COLO829 (cell line): ENCODE measurements at regions not wholly inside any gene's neighbourhood (a gene's known extent, or its start where the extent isn't known, plus 50 kb on each side); places are given as distances from the start of the nearest gene placed in this dataset.
"Not testable (repeated sequence)": the region's sequence is repeated elsewhere in the genome, so short reads cannot be mapped to it uniquely, and the experiment has no call there.

ENCODE experiments used
- DNase-seq: peaks from one replicate; pipeline ENCODE4 v3.0.0; 2012; ENCODE audit warnings: low spot score

DNA sequence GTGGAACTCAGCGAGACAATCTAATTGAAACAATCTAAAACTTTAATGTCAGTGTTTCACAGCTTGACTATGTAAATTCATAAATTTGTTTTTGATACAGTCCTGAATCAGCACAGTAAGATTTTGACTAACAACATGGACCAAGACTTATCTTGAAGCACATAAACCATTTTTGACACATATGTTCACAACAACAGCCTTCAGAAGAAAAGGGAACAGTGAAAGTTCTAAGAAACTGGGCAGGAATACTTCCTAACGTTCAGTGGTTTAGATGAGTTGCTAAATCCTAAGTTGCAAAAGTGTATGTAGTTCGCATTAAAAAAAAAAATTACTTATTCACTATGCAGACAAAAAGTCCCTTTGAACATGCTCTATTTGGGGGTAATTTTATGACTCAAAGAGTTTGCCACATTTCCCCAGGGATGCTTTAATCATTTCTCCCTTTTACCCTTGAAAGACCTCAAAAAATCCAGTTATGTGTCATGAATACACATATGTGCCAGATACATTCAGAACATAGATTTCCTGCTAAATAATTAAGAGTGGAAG lies 120.2 kb downstream of the MRPL39 start:
- peak; percentile 16 for DNase-seq

DNA sequence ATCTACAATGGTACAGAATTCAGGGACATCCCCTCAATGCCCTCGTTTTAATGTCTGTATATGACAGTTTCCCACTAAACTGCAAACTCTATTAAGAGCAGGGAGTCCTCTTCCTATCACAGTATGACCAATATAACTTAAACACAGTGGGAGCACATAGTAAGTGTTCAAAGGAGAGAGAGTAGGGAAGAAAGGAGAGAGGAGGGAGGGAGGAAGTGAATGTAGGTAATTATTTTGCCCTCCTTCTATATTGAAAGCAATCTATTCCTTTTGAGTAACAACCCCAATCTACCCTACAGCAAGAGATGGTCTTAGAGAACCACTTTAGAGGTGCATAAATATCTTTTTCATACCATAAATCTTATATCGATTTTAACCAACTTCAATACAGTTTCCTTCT lies 121.4 kb downstream of the MRPL39 start:
- no peak for DNase-seq

DNA sequence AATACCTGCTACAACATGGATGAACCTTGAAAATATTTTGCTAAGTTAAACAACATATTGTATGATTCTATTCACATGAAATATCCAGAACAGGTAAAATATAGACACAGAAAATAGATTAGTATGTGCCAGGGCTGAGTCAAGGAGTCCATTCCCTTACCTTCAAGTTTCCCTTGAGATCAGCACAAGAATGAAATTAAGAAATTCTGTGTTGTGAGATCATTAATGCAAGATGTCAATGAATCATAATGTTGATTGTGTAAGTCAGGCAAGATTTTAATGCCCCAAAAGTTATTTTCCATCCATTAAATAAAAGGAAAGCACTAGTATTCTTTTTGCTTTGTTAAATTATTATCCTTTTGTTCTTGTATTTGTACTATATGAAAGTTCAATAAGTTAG lies 139.4 kb downstream of the MRPL39 start:
- no peak for DNase-seq

DNA sequence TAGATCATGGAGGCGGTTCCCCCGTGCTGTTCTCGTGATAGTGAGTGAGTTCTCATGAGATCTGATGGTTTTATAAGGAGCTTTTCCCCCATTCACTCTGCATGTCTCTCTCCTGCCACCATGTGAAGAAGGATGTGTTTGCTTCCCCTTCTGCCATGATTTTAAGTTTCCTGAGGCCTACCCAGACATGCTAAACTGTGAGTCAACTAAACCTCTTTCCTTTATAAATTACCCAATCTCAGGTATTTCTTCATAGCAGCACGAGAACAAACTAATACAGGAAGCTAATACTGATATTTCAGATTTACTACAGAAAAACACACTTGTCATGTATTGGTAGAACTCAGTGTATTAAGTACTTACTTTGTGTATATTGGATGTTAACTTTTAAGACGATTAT lies 140.2 kb downstream of the MRPL39 start:
- DNase-seq = not testable (repeated sequence)

DNA sequence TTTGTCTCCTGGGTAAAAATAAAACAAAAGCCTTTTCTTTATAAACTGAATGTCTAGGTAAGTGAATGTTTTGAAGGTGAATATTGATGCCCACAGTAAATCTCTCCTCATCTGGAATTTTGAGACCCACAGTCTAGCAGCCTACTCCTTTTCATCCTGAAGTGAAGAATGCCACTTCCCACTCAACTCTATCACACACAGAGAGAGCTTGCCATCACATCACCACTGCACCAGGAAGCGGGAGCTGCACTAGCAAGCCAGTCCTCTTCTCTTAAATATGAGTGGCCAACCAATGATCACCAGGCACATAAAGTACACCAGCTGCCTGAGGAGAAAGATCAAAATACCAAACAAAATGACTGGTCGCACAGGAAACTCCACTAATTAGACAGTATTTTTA lies 140.8 kb downstream of the MRPL39 start:
- no peak for DNase-seq

DNA sequence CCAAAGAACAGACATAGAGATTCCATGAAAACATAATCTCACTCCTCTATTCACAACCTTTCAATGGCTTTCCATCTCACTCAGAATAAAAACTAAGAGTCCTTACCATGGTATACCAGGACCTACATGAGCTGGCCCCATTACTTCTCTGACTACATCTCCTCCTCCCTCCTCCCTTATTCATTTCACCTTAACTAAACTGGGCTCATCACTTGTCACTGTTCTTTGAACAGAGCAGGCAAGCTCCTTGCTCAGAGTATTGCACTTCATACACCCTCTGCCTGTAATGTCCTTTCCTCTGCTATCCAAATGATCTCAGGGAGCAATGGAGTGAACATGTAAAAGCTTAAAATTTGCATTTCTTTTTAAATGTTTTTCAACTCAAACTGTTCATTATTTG lies 142.0 kb downstream of the MRPL39 start:
- no peak for DNase-seq

DNA sequence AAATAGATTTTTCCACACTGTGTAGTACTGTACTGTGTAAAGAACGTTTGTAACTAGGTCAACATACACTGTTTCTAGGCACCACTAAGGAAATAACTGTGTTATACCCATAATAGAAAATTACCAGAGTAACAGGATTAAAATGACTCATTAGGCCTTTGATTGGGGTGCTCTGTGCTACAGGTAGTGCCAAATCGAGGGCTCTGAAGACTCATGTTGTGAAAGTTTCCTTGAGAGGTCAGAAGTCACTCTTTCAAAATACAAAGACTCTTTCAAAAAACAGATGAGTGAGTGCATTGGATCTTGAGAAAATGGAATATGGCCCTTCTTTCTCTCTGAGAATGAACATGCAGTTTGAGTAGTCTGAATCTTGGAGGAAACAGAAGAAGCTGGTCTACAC lies 143.0 kb downstream of the MRPL39 start:
- no peak for DNase-seq

DNA sequence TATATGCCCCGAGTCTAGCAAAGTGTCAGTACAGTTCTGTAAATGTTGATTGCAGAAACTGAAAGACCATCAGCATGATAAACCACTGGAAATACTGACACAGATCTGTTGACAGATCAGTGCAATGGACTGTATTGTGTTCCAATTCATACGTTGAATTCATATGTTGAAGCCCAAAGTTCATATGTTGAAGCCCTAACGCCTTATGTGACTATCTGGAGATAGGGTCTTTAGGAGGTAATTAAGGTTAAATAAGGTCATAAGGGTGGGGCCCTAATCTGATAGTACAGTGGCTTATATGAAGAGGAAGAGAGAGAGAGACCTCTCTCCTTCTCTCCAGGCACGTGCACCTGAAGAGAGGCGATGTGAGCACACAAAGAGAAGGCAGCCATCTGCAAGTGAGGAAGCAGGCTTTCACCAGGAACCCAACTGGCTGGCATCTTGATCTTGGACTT lies 144.7 kb downstream of the MRPL39 start:
- DNase-seq = no peak

DNA sequence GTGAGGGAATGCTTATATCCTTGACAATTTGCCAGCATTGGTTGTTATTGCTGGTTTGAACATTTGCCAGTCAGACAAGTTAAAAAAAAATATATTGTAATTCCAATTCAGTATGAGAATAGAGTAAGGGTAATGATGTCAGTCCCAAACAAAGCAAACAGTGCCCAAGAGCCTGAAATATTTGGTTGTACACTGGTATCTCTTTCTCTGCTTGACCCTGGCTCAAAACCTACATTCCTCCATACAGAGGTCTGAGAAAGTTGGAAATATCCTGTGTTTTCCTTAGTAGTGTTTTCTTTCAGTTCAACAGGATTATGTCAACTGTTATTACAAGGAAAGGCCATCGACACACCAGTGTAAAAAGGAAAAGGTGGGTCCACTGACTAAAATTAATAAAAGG lies 145.6 kb downstream of the MRPL39 start:
- DNase-seq = no peak

DNA sequence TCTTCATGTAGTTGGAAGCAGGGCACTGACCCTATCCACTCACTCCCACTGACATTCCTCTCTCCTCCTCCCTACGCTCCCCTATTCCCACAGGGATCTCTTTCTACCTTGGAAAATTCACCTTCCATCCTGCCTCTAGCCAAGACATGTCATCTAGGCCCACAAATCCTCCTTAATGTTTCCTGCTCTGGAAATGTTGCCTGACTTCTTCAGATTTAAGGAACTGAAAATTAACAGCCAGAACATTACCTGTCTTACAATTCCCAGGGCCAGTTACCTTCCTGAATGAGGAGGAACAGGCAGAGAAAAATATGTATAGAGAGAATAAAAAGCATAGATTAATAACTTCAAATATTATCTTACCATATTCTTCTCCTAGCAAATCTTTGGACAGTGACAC lies 147.3 kb downstream of the MRPL39 start:
- DNase-seq = no peak

DNA sequence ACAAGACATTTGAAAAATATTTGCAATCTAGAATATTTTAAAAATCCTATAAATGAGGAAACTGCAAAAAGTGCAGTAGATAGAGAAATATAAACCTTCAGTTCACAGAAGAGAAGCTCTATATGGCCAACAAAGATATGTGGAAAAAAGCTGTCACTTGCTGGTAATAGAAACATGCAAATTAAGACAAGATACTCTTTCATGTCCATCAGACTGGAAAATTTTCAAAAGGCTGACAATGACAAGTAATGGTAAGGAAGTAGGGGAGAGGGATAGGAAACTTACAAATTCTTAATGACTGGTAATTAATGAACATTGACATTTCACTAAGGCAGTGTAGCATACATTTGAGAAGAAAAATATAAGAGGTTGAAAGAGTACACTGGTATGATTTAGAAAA lies 147.9 kb downstream of the MRPL39 start:
- DNase-seq = no peak

DNA sequence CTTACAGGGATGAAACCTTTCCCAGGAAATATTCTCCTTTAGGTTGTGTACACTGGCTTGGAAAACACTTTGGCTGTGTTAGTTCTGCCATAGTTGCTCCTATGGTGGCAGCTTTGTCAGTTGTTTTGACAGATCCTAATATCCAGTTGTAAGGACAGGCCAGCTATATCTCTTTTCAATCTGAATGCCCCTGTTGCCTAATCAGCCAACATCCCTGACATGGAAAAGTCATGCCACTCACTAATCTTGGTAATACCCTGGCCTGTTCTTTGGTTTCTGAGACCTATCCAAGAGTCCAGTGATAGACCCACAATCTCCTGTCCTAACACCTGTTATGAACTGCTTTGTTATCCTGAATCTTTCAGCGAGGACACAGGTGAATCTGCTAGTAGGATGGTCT lies 148.8 kb downstream of the MRPL39 start:
- DNase-seq = no peak

DNA sequence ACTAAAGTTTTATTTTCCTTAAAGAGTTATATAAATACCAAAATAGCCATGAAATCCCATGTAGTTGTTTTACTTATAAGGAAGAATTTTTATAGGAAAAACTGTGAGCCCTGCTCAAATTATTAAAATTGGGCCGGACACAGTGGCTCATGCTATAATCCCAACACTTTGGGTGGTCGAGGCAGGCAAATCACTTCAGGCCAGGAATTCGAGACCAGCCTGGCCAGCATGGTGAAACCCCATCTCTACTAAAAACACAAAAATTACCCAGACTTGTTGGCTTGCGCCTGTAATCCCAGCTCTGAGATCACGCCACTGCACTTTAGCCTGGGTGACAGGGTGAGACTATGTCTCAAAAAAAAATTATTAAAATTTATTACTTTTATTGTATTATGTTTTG lies 149.3 kb downstream of the MRPL39 start:
- DNase-seq = no peak

DNA sequence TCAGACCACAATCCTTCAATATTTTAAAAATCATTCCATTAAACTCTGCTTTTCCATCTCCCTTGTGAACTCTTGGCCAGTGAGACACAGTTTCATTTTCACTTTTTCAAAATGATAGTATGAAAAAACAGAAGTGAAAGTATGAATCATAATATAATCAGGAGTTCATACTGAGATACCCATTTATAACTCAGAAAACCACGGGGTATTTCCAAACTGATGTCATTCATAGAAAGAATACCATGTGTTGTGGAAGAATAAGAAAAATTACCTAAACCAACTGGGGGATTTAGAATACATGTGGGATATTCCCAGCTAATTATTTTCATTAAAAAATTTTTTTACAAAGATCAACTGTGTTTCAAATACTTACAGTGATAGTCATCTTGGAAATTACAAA lies 149.9 kb downstream of the MRPL39 start:
- DNase-seq = peak; percentile 81

DNA sequence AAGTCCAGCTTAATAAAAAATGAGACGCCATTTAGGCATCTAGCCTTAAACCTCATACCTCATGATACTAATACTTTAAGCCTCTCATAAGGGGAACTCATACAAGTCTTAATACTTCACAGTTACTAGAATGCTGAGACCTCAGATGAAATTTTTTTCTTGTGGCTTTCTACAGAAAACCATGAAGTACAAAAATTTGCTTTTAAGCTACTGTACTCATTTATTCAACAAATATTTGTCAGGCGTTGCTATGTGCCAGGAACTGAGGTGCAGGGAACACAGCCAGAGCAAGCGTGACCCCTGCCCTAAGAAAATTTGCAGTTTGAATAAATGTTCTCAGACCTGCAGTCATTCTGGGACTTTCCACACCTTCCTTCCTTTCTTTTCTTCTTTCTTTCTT lies 150.6 kb downstream of the MRPL39 start:
- DNase-seq = no peak

DNA sequence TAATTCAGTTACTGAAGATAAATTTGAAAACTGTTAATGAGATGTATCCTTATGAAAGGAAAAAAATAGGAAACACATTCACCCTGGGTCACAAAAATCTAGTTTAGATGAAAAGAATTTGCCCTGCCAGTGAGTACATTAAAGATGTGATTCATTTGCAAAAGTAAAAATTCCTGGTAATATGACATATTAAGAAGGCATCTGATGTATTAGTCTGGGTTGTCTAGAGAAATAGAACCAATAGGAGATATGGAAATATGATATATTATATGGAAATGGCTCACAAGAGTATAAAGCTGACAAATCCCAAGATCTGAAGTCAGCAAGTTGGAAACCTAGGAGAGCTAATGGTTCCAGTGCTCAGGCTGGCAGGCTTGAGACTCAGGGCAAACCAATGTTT lies 153.8 kb downstream of the MRPL39 start:
- no peak for DNase-seq

DNA sequence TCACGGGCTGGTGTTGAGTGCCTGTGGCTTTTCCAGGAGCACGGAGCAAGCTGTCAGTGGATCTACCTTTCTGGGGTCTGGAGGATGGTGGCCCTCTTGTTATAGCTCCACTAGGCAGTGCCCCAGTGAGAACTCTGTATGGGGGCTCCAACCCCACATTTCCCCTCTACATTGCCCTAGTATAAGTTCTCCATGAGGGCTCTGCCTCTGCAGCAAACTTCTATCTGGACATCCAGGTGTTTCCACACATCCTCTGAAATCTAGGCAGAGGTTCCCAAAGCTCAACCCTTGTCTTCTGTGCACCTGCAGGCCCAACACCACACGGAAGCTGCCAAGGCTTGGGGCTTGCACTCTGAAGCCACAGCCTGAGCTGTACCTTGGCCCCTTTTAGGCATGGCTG lies 157.3 kb downstream of the MRPL39 start:
- DNase-seq = no peak

DNA sequence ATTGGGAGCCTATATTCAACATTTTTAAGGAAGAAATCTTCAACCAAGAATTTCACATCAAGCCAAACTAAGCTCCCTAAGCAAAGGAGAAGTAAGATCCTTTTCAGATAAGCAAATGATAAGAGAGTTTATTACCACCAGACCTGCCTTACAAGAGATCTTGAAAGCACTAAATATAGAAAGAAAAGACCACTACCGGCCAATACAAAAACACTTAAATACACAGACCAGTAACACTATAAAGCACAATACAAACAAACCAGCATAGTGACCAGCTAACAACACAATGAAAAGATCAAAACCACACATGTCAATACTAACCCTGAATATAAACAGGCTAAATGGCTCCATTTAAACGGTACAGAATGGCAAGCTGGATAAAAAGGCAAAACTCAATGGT lies 165.4 kb downstream of the MRPL39 start:
- no peak for DNase-seq

DNA sequence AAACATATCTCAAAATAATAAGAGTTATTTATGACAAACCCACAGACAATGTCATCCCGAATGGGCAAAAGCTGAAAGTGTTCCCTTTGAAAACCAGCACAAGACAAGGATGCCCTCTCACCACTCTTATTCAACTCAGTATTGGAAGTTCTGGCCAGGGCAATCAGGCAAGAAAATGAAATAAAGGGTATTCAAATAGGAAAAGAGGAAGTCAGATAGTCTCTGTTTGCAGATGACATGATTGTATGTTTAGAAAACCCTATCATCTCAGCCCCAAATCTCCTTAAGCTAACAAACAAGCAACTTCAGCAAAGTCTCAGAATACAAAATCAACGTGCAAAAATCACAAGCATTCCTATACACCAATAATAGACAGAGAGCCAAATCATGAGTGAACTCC lies 169.8 kb downstream of the MRPL39 start:
- not testable (repeated sequence) for DNase-seq

DNA sequence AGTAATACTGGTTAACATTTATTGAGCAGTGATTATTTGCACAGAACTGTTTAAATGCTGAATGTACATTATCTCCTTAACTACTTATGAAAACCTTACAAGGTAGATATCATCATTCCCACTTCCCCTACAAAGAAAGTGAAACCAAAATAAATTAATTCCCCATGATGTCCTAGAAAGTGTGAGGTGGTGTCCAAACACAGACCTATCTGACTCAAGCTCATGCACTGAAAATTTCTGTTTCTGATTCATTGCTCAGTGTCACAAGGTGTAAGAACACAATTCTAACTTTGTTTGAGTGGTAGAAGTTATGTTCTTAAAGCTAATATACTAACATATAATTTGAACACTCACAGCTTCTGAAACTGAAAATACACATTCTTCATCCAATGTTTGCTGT lies 178.7 kb downstream of the MRPL39 start:
- peak; percentile 13 for DNase-seq

DNA sequence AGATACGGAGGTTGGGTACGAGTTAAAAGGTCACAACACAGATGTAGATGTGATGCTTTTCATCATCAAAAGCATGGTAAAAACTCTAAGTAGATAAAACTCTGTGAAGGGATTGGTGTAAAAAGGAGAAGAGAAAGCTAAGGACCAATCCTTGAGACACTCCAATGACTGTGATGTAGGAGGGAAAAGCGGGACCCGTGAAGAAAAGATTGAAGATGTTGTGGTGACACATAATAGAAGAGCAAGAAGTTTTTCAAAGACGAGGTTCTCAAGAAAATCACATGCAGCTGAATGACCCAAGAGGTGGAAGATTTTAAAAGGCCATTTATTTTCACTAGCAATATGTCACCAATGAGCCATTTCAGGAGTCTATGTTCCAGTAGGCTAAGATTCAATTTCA lies 179.5 kb downstream of the MRPL39 start:
- no peak for DNase-seq

DNA sequence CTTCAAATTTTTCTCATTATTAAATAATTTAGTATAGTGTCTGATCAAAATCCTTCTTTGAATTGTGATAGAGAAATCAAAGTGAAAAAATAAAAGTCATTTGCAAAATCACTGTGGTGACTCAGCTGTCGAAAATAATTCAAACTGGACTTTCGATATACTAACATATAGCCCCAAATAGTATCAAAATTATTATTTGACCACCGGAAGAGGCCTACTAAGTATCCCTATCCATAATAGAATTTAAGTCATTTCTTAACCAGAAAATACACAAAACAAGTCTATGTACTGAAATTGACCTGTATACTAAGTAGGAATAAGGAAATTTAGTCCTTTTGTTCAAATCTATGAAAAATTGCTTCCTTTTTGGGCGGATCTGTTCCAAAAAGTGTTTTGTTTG lies 180.7 kb downstream of the MRPL39 start:
- DNase-seq = no peak

DNA sequence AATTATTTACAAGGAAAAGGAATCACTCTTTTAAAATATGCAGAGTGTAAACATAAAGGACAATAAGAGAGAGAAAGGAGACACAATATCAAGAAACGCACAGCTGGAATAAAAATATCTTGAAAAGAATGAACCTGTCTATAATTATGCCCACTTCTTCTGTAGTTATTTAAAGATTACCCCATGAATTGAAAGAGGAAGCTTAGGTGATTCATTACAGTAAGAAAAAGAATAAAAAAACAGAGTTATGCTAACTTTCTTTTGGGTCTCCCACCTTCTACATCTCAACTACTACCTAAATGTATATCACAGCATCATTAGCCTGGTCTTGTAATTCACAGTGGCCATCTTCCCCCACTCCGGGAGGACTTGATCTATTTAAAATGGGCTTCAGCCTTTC lies 182.1 kb downstream of the MRPL39 start:
- DNase-seq = no peak

DNA sequence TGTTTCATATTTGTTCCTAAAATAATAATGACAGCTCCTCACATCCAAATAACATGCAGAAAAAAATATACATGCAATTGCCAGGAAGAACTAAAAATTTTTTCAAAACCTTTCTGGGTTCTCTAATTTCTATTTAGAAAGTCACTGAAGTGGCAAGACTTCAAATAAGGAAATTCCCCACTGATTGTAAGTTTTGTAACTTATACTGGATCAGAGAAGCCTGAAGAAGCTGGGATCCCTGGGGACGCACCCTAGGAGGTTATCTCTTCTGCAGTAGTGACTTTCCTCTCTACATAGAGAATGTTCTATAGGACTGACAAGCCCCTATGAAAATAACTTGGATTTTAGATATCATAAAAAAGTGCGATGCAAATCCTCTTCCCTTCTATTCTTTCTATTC lies 182.6 kb downstream of the MRPL39 start:
- no peak for DNase-seq

DNA sequence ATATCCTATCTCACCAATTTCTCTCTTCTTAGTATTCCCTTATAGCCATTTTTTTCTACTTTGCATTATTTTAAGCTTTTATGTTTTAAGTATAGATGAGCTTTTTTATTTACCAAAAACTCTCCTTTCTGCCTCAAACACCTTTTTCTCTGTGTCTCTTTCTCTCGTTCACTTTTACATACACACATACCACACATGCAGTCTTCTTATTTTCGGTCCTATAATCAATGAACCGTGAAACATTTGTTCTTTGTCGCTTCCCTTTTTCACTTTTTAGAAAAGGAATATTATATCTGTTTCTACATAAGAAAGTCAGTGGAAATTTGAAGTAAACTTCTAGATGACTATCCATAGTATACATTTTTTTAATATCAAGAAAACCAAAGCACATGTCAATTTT lies 183.2 kb downstream of the MRPL39 start:
- no peak for DNase-seq
